NCI-H1092 treated with DMSO at 0.1 percent for 48 hours (cell line): ENCODE measurements at regions not wholly inside any gene's neighbourhood (a gene's known extent, or its start where the extent isn't known, plus 50 kb on each side); places are given as distances from the start of the nearest gene placed in this dataset.

ENCODE experiments used
- DNase-seq: peaks from one replicate; lab custom pipeline; 2025; lab: John Stamatoyannopoulos, UW

- no peak for DNase-seq
These were observed 224.3 kb downstream of the SEC14L1 start for GRCh38 chr17:77364941-77365583.

- peak; percentile 78 for DNase-seq
These were observed 224.9 kb downstream of the SEC14L1 start for GRCh38 chr17:77365584-77366186.

GRCh38 chr17:77366206-77366557, 225.4 kb downstream of the SEC14L1 start:
- peak; percentile 66 for DNase-seq

GRCh38 chr17:77366558-77367245, 225.9 kb downstream of the SEC14L1 start:
- DNase-seq = no peak

- DNase-seq = no peak
These were observed 228.8 kb downstream of the SEC14L1 start for GRCh38 chr17:77369544-77369971.

- no peak for DNase-seq
These were observed 229.8 kb downstream of the SEC14L1 start for GRCh38 chr17:77370586-77370985.

GRCh38 chr17:77371117-77371887, 230.5 kb downstream of the SEC14L1 start:
- peak; percentile 36 for DNase-seq

GRCh38 chr17:77371888-77372443, 231.2 kb downstream of the SEC14L1 start:
- DNase-seq = no peak

GRCh38 chr17:77372444-77373298, 231.9 kb downstream of the SEC14L1 start:
- DNase-seq = peak; percentile 34

GRCh38 chr17:77373299-77374169, 232.8 kb downstream of the SEC14L1 start:
- DNase-seq = peak; percentile 38

- DNase-seq = peak; percentile 46
These were observed 233.6 kb downstream of the SEC14L1 start for GRCh38 chr17:77374170-77374936.

- no peak for DNase-seq
These were observed 234.5 kb downstream of the SEC14L1 start for GRCh38 chr17:77375108-77375916.

- no peak for DNase-seq
These were observed 235.3 kb downstream of the SEC14L1 start for GRCh38 chr17:77375917-77376651.

- DNase-seq = peak; percentile 68
These were observed 236.3 kb downstream of the SEC14L1 start for GRCh38 chr17:77376795-77377709.

- DNase-seq = no peak
These were observed 237.0 kb downstream of the SEC14L1 start for GRCh38 chr17:77377710-77378235.

- DNase-seq = no peak
These were observed 237.7 kb downstream of the SEC14L1 start for GRCh38 chr17:77378318-77379064.
